SU-DHL-6 (cell line): ENCODE measurements at regions not wholly inside any gene's neighbourhood (a gene's known extent, or its start where the extent isn't known, plus 50 kb on each side); places are given as distances from the start of the nearest gene placed in this dataset.

Source experiments
- CTCF ChIP-seq: fragments of 200-600 bp; sonication (generic); IDR thresholded peaks from one replicate; pipeline ENCODE4 v1.5.1; 2017; ENCODE audit warnings: antibody characterized with exemption, mild to moderate bottlenecking, low read length, moderate library complexity; ENCODE audit not compliant: insufficient read depth, poor library complexity, severe bottlenecking
- EZH2phosphoT487 ChIP-seq: fragments of 200-600 bp; sonication (generic), shearing (Covaris generic); conservative IDR thresholded peaks from 2 replicates; pipeline ENCODE4 v1.6.1; 2018; ENCODE audit warnings: mild to moderate bottlenecking, antibody characterized with exemption, low read length, moderate library complexity, mixed read lengths

- TF ChIP-seq CTCF (no peak), EZH2phosphoT487 (no peak)
Observed at GRCh38 chr5:68468322-68468721, 252.8 kb downstream of the PIK3R1 start.
